Natural killer cell (primary cell): ENCODE measurements at regions not wholly inside any gene's neighbourhood (a gene's known extent, or its start where the extent isn't known, plus 50 kb on each side); places are given as distances from the start of the nearest gene placed in this dataset.

Experiments
- ATAC-seq, 3 donors: fragments of 150-1000 bp in 2 of 3; fragments of 200-7000 bp in 1 of 3; cut with Tn5 transposase; 1 replicate in 1 of 3; 2 replicates in 2 of 3; pipeline ENCODE4 v1.10.0; 2021; ENCODE audit warnings: mild to moderate bottlenecking in 2 of 3, moderate library complexity in 2 of 3
- DNase-seq, 2 donors: peaks; one replicate each; pipeline versions ENCODE4 v3.0.0 to v3.0.0-alpha.2; 2013 to 2021; ENCODE audit warnings: mixed read lengths in 1 of 2
- H3K27ac ChIP-seq: one replicate; pipeline ENCODE4 v1.5.1; 2013; ENCODE audit warnings: mild to moderate bottlenecking, low read length
- H3K27me3 ChIP-seq: one replicate; pipeline ENCODE4 v1.6.1; 2013; ENCODE audit warnings: low read length; ENCODE audit not compliant: control insufficient read depth, insufficient read depth
- H3K36me3 ChIP-seq: one replicate; pipeline ENCODE4 v1.6.1; 2013; ENCODE audit warnings: low read length; ENCODE audit not compliant: control insufficient read depth, insufficient read depth
- H3K4me1 ChIP-seq: one replicate; pipeline ENCODE4 v1.6.1; 2013; ENCODE audit warnings: low read length; ENCODE audit not compliant: control insufficient read depth, insufficient read depth
- H3K4me3 ChIP-seq: one replicate; pipeline ENCODE4 v1.5.1; 2013; ENCODE audit warnings: low read length
- H3K9me3 ChIP-seq: one replicate; pipeline ENCODE4 v1.6.1; 2013; ENCODE audit warnings: low read length; ENCODE audit not compliant: control insufficient read depth, insufficient read depth
- H3K27ac Mint-ChIP-seq, 2 donors: one replicate each; pipeline ENCODE4 v1.8.0; 2022; ENCODE audit warnings: mild to moderate bottlenecking in 2 of 2, mixed read lengths in 2 of 2, moderate library complexity in 1 of 2
- H3K27me3 Mint-ChIP-seq, 2 donors: one replicate each; pipeline ENCODE4 v1.8.0; 2022; ENCODE audit warnings: low read depth in 2 of 2, mixed read lengths in 2 of 2
- H3K36me3 Mint-ChIP-seq: one replicate; pipeline ENCODE4 v1.8.0; 2022; ENCODE audit warnings: mixed read lengths
- H3K4me1 Mint-ChIP-seq, 2 donors: one replicate each; pipeline ENCODE4 v1.8.0; 2022; ENCODE audit warnings: mixed read lengths in 2 of 2
- H3K4me3 Mint-ChIP-seq: one replicate; pipeline ENCODE4 v1.8.0; 2022; ENCODE audit warnings: mild to moderate bottlenecking, moderate library complexity, mixed read lengths
- H3K9me3 Mint-ChIP-seq, 2 donors: one replicate each; pipeline ENCODE4 v1.8.0; 2022; ENCODE audit warnings: mixed read lengths in 2 of 2
- WGBS: methylation state at CpG from one replicate; pipeline ENCODE4 v1.1.7; 2013; ENCODE audit warnings: missing lambda C conversion rate; ENCODE audit not compliant: insufficient coverage; 5-methylcytosine and 5-hydroxymethylcytosine counted together
- intact Hi-C: fragments of 100-400 bp; cut with micrococcal nuclease; formaldehyde crosslinking; loops from one replicate; pipeline ENCODE4 v1.14.2; 2022
- TF ChIP-seq, protein P1 (sequence below): fragments of 200-600 bp; IDR thresholded peaks from one replicate; pipeline ENCODE4 v1.8.0; 2022; ENCODE audit warnings: antibody characterized with exemption

DNA sequence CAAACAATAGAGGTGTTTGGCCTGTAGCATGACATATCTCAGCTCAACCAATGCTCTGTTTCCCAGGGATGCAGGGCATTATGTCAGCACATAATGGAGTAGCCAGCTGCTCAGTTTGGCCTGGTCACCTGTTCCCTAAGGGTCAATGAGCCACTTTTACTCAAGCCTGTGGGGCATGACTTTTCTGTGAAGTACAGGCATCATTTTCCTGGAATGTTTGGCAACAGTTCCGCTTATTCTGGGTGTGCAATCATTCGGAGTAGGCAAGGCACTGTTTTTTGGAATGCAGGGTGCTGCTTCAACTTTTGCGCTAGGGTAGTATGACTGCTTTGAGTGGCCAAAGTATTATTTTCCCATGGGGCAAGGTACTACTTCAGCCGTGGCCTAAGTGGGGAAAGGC is 665.4 kb downstream of the EPHA7 start:
- no peaks in the 10 kb centered on the region for H3K4me1 Mint-ChIP-seq
- H3K4me3 Mint-ChIP-seq: no peak overlapping the region
- TF ChIP-seq, protein P1, sequence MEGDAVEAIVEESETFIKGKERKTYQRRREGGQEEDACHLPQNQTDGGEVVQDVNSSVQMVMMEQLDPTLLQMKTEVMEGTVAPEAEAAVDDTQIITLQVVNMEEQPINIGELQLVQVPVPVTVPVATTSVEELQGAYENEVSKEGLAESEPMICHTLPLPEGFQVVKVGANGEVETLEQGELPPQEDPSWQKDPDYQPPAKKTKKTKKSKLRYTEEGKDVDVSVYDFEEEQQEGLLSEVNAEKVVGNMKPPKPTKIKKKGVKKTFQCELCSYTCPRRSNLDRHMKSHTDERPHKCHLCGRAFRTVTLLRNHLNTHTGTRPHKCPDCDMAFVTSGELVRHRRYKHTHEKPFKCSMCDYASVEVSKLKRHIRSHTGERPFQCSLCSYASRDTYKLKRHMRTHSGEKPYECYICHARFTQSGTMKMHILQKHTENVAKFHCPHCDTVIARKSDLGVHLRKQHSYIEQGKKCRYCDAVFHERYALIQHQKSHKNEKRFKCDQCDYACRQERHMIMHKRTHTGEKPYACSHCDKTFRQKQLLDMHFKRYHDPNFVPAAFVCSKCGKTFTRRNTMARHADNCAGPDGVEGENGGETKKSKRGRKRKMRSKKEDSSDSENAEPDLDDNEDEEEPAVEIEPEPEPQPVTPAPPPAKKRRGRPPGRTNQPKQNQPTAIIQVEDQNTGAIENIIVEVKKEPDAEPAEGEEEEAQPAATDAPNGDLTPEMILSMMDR: no peak
- H3K4me3 ChIP-seq: no peak overlapping the region
- H3K27ac ChIP-seq: no peak overlapping the region
- H3K9me3 ChIP-seq: peaks cover 14% of the 10 kb centered on the region
- no peak for ATAC-seq
- H3K36me3 ChIP-seq: no peaks in the 10 kb centered on the region
- H3K27me3 Mint-ChIP-seq: no peaks in the 10 kb centered on the region
- peaks cover 13% of the 10 kb centered on the region for H3K36me3 Mint-ChIP-seq
- peaks cover 8 to 10% of the 10 kb centered on the region in 2 donors for H3K9me3 Mint-ChIP-seq
- intact Hi-C loops: no loop called here
- H3K4me1 ChIP-seq: no peaks in the 10 kb centered on the region
- H3K27me3 ChIP-seq: no peaks in the 10 kb centered on the region
- H3K27ac Mint-ChIP-seq: no peak overlapping the region
- 86% methylated on average over 4 of the region's 4 CpGs for WGBS
- DNase-seq: no peak

DNA sequence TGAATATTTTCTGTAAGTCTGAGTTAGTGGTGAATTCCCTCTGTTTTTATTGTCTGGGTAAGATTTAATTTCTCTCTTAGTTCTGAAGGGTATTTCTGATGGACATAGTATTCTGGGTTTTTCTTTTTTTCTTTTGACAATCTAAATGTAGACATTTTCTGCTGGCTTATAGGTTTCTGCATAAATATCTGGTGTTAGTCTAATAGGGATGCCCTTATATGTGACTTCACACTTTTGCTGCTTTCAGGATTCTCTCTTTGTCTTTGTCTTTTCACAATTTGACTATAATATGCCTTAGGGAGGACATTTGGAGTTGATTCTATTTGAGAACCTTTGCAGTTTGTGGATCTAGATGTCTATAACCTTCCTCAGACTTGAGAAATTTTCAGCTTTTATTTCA is 667.2 kb downstream of the EPHA7 start:
- no peak overlapping the region for H3K4me3 ChIP-seq
- H3K36me3 ChIP-seq: no peaks in the 10 kb centered on the region
- H3K27ac ChIP-seq: no peak overlapping the region
- no peak for ATAC-seq
- peaks cover 14% of the 10 kb centered on the region for H3K9me3 ChIP-seq
- no peak for DNase-seq
- no peaks in the 10 kb centered on the region for H3K27me3 ChIP-seq
- peaks cover 13% of the 10 kb centered on the region for H3K36me3 Mint-ChIP-seq
- H3K27me3 Mint-ChIP-seq: no peaks in the 10 kb centered on the region
- no peak overlapping the region for H3K27ac Mint-ChIP-seq
- TF ChIP-seq, protein P1: no peak
- H3K4me1 Mint-ChIP-seq: no peaks in the 10 kb centered on the region
- no peak overlapping the region for H3K4me3 Mint-ChIP-seq
- H3K9me3 Mint-ChIP-seq: peaks cover 7 to 9% of the 10 kb centered on the region in 2 donors
- intact Hi-C loops: no loop called here
- no peaks in the 10 kb centered on the region for H3K4me1 ChIP-seq

DNA sequence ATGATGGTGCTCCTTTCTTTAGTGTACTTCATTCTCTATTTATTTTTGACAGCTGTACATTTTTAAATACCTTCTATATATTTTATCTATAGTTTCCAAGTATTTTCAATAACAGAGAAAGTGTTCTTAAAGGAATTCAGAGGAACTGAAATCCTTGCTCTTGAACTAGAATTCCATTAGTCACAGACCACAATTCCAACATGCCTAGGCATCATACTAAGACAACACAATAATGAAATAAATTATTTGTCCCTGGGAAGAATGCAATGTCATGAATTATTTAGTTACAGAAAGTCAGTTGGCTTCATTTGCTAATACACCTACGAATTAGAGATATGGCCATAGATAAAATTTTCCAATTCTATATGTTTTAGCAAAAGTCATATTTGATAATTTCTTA is 671.2 kb downstream of the EPHA7 start:
- peaks cover 13% of the 10 kb centered on the region for H3K36me3 Mint-ChIP-seq
- H3K9me3 Mint-ChIP-seq: peaks cover 7 to 21% of the 10 kb centered on the region in 2 donors
- H3K4me3 Mint-ChIP-seq: no peak overlapping the region
- TF ChIP-seq, protein P1: no peak
- no peaks in the 10 kb centered on the region for H3K4me1 ChIP-seq
- no CpG with 5 or more reads among the region's 1 CpG for WGBS
- H3K27me3 Mint-ChIP-seq: no peaks in the 10 kb centered on the region
- no peaks in the 10 kb centered on the region for H3K36me3 ChIP-seq
- no peak overlapping the region for H3K4me3 ChIP-seq
- H3K27me3 ChIP-seq: no peaks in the 10 kb centered on the region
- H3K9me3 ChIP-seq: peaks cover 3% of the 10 kb centered on the region
- DNase-seq (no peak), ATAC-seq (no peak)
- intact Hi-C loops: no loop called here
- H3K4me1 Mint-ChIP-seq: no peaks in the 10 kb centered on the region
- H3K27ac ChIP-seq: no peak overlapping the region
- H3K27ac Mint-ChIP-seq: no peak overlapping the region

DNA sequence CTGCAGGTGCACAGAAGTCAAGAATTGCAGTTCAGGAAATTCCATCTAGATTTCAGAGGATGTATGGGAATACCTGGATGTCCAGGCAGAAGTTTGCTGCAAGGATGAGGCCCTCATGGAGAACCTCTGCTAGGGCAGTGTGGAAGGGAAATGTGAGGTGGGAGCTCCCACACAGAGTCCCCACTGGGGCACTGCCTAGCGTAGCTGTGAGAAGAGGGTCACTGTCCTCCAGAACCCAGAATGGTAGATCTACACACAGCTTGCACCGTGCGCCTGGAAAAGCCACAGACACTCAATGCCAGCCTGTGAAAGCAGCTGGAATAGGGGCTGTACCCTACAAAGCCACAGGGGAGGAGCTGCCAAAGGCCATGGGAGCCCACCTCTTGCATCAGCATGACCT is 681.4 kb downstream of the EPHA7 start:
- Mint-ChIP-seq H3K9me3 (peaks cover 4 to 10% of the 10 kb centered on the region in 2 donors), H3K4me1 (no peaks in the 10 kb centered on the region), H3K27me3 (no peaks in the 10 kb centered on the region), H3K27ac (no peak overlapping the region), H3K36me3 (no peaks in the 10 kb centered on the region), H3K4me3 (no peak overlapping the region)
- H3K4me1 ChIP-seq: no peaks in the 10 kb centered on the region
- DNase-seq (no peak), ATAC-seq (no peak)
- H3K36me3 ChIP-seq: no peaks in the 10 kb centered on the region
- no peak overlapping the region for H3K4me3 ChIP-seq
- TF ChIP-seq, protein P1: no peak
- no peak overlapping the region for H3K27ac ChIP-seq
- H3K9me3 ChIP-seq: no peaks in the 10 kb centered on the region
- intact Hi-C loops: no loop called here
- H3K27me3 ChIP-seq: no peaks in the 10 kb centered on the region
- WGBS: 94% methylated on average over 3 of the region's 3 CpGs
